ENCODE measurements at regions not wholly inside any gene's neighbourhood (a gene's known extent, or its start where the extent isn't known, plus 50 kb on each side); places are given as distances from the start of the nearest gene placed in this dataset.

- TF ChIP-seq CTCF (IDR thresholded peaks at IDR 0.05) (no peak), ZFX (IDR thresholded peaks at IDR 0.05; ENCODE audit: borderline replicate concordance) (no peak)
Observed at GRCh38 chr10:126759531-126759930, 89.0 kb upstream of the C10orf90 start.
